GM23338 (cell line): ENCODE measurements at regions not wholly inside any gene's neighbourhood (a gene's known extent, or its start where the extent isn't known, plus 50 kb on each side); places are given as distances from the start of the nearest gene placed in this dataset.

Experiments used
- ATAC-seq: fragments of 200-7000 bp; cut with Tn5 transposase; 3 replicates; pipeline ENCODE4 v1.9.1; 2020
- DNase-seq: peaks from one replicate; pipeline ENCODE4 v3.0.0-alpha.2; 2015; ENCODE audit warnings: low spot score
- H2AFZ ChIP-seq: fragments of 200-600 bp; sonication (generic); 2 replicates; pipeline ENCODE4 v1.8.0; 2016; ENCODE audit warnings: antibody characterized with exemption, mild to moderate bottlenecking, moderate library complexity
- H3F3A ChIP-seq: fragments of 200-600 bp; sonication (generic); replicated peaks from 2 replicates; pipeline ENCODE4 v1.8.0; 2017; ENCODE audit warnings: antibody characterized with exemption, mixed run types, low read depth
- H3K27ac ChIP-seq: fragments of 200-600 bp; sonication (generic); 2 replicates; pipeline ENCODE4 v1.6.1; 2016; ENCODE audit warnings: low read depth
- H3K27me3 ChIP-seq: fragments of 200-600 bp; sonication (generic); 2 replicates; pipeline ENCODE4 v1.8.0; 2016; ENCODE audit warnings: mild to moderate bottlenecking, mixed run types, moderate library complexity; ENCODE audit not compliant: insufficient read depth
- H3K36me3 ChIP-seq: fragments of 200-600 bp; sonication (generic); 2 replicates; pipeline ENCODE4 v1.8.0; 2016; ENCODE audit warnings: mild to moderate bottlenecking; ENCODE audit not compliant: insufficient read depth
- H3K4me1 ChIP-seq: fragments of 200-600 bp; sonication (generic); 2 replicates; pipeline ENCODE4 v1.8.0; 2016; ENCODE audit warnings: mild to moderate bottlenecking, moderate library complexity; ENCODE audit not compliant: insufficient read depth
- H3K4me2 ChIP-seq: fragments of 200-600 bp; sonication (generic); 2 replicates; pipeline ENCODE4 v1.7.1; 2017; ENCODE audit warnings: mixed run types
- H3K4me3 ChIP-seq: fragments of 200-600 bp; sonication (generic); 2 replicates; pipeline ENCODE4 v1.6.1; 2016; ENCODE audit warnings: mixed run types
- H3K79me2 ChIP-seq: fragments of 200-600 bp; sonication (generic); replicated peaks from 2 replicates; pipeline ENCODE4 v1.8.0; 2017; ENCODE audit warnings: mild to moderate bottlenecking; ENCODE audit not compliant: insufficient read depth
- H3K9me2 ChIP-seq: fragments of 200-600 bp; sonication (generic); 2 replicates; pipeline ENCODE4 v1.8.0; 2017; ENCODE audit not compliant: insufficient read depth
- H4K20me1 ChIP-seq: fragments of 200-600 bp; sonication (generic); replicated peaks from 2 replicates; pipeline ENCODE4 v1.8.0; 2017; ENCODE audit warnings: mild to moderate bottlenecking; ENCODE audit not compliant: insufficient read depth
- H3K27ac Mint-ChIP-seq: 2 replicates; pipeline ENCODE4 v1.8.0; 2020; ENCODE audit warnings: inconsistent platforms, mild to moderate bottlenecking, moderate library complexity, mixed read lengths
- H3K27me3 Mint-ChIP-seq: 3 replicates; pipeline ENCODE4 v1.8.0; 2022; ENCODE audit warnings: low read depth, mild to moderate bottlenecking, moderate library complexity, mixed read lengths, inconsistent platforms; ENCODE audit not compliant: insufficient read depth, poor library complexity
- H3K36me3 Mint-ChIP-seq: 3 replicates; pipeline ENCODE4 v1.8.0; 2021; ENCODE audit warnings: low read depth, mild to moderate bottlenecking, inconsistent platforms, moderate library complexity, mixed read lengths
- H3K4me1 Mint-ChIP-seq: 3 replicates; pipeline ENCODE4 v1.8.0; 2020; ENCODE audit warnings: mild to moderate bottlenecking, inconsistent platforms, mixed read lengths
- H3K4me3 Mint-ChIP-seq: 3 replicates; pipeline ENCODE4 v1.8.0; 2021; ENCODE audit warnings: moderate library complexity, mild to moderate bottlenecking, inconsistent platforms, mixed read lengths
- H3K9me3 Mint-ChIP-seq: 3 replicates; pipeline ENCODE4 v1.8.0; 2020; ENCODE audit warnings: moderate library complexity, mild to moderate bottlenecking, inconsistent platforms, mixed read lengths
- CREB1 ChIP-seq: fragments of 250-450 bp; sonication (Bioruptor Pico); IDR thresholded peaks from 2 replicates; pipeline ENCODE4 v1.5.0; 2020; ENCODE audit warnings: low read depth, mild to moderate bottlenecking, moderate library complexity
- EZH2phosphoT487 ChIP-seq: fragments of 200-600 bp; sonication (generic); IDR thresholded peaks from one replicate; pipeline ENCODE4 v1.8.1; 2018; ENCODE audit warnings: antibody characterized with exemption; ENCODE audit not compliant: unreplicated experiment
- JUNB ChIP-seq: IDR thresholded peaks from one replicate; pipeline ENCODE4 v1.6.1; 2016; ENCODE audit warnings: antibody characterized with exemption; ENCODE audit not compliant: unreplicated experiment
- NANOG ChIP-seq: IDR thresholded peaks from 2 replicates; pipeline ENCODE4 v1.6.1; 2016; ENCODE audit warnings: antibody characterized with exemption, borderline replicate concordance
- STAT1 ChIP-seq: IDR thresholded peaks from one replicate; pipeline ENCODE4 v1.6.1; 2016; ENCODE audit warnings: antibody characterized with exemption; ENCODE audit not compliant: unreplicated experiment
- ZNF114 ChIP-seq: fragments of 250-450 bp; sonication (Bioruptor Pico); IDR thresholded peaks from 2 replicates; pipeline ENCODE4 v1.5.0; 2020; ENCODE audit warnings: mild to moderate bottlenecking, moderate library complexity
- ZNF331 ChIP-seq: fragments of 250-450 bp; sonication (Bioruptor Pico); IDR thresholded peaks from 2 replicates; pipeline ENCODE4 v1.5.0; 2020; ENCODE audit warnings: low read depth, mild to moderate bottlenecking, moderate library complexity
- TF ChIP-seq, protein P1 (sequence below): fragments of 250-450 bp; sonication (Bioruptor Pico); IDR thresholded peaks from 2 replicates; pipeline ENCODE4 v1.5.0; 2020; ENCODE audit warnings: mild to moderate bottlenecking, moderate library complexity
- TF ChIP-seq, protein P2 (sequence below): IDR thresholded peaks from one replicate; pipeline ENCODE4 v1.6.1; 2018; ENCODE audit warnings: antibody characterized with exemption; ENCODE audit not compliant: unreplicated experiment

DNA sequence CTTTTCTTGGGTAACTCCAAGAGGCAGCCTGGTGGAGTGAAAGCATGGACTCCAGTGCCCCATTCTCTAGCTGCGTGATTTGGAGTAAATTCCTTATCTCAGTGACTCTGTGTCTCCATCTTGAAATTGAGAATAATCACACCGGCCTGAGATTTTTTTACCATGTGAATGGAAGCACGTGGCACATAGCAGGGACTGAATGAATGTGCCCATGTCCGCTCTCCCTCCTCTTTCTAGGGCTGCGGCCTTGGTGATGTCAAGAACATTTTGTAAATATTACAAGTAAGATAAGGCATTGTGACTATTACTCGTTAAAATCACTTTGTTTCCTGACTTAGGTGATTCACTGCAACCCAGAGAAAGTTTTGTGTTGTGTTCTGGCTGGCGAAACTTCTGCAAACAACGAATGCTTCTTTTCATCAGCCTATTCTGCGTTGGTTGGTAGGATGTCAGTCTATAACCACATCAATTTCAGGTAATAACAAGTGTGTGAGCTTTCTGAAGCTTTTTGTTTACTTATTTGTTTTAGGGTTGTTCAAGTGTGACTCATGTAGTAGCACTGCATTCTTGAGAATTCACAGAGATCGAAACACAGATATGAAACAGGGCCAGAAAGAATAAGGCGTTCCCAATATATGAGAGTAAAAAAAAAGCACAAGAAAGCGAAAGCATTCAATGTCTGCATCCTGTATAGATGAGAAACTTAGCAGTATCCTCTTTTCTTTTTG lies 135.7 kb upstream of the SLC45A1 start (continued):
- TF ChIP-seq, protein P1, sequence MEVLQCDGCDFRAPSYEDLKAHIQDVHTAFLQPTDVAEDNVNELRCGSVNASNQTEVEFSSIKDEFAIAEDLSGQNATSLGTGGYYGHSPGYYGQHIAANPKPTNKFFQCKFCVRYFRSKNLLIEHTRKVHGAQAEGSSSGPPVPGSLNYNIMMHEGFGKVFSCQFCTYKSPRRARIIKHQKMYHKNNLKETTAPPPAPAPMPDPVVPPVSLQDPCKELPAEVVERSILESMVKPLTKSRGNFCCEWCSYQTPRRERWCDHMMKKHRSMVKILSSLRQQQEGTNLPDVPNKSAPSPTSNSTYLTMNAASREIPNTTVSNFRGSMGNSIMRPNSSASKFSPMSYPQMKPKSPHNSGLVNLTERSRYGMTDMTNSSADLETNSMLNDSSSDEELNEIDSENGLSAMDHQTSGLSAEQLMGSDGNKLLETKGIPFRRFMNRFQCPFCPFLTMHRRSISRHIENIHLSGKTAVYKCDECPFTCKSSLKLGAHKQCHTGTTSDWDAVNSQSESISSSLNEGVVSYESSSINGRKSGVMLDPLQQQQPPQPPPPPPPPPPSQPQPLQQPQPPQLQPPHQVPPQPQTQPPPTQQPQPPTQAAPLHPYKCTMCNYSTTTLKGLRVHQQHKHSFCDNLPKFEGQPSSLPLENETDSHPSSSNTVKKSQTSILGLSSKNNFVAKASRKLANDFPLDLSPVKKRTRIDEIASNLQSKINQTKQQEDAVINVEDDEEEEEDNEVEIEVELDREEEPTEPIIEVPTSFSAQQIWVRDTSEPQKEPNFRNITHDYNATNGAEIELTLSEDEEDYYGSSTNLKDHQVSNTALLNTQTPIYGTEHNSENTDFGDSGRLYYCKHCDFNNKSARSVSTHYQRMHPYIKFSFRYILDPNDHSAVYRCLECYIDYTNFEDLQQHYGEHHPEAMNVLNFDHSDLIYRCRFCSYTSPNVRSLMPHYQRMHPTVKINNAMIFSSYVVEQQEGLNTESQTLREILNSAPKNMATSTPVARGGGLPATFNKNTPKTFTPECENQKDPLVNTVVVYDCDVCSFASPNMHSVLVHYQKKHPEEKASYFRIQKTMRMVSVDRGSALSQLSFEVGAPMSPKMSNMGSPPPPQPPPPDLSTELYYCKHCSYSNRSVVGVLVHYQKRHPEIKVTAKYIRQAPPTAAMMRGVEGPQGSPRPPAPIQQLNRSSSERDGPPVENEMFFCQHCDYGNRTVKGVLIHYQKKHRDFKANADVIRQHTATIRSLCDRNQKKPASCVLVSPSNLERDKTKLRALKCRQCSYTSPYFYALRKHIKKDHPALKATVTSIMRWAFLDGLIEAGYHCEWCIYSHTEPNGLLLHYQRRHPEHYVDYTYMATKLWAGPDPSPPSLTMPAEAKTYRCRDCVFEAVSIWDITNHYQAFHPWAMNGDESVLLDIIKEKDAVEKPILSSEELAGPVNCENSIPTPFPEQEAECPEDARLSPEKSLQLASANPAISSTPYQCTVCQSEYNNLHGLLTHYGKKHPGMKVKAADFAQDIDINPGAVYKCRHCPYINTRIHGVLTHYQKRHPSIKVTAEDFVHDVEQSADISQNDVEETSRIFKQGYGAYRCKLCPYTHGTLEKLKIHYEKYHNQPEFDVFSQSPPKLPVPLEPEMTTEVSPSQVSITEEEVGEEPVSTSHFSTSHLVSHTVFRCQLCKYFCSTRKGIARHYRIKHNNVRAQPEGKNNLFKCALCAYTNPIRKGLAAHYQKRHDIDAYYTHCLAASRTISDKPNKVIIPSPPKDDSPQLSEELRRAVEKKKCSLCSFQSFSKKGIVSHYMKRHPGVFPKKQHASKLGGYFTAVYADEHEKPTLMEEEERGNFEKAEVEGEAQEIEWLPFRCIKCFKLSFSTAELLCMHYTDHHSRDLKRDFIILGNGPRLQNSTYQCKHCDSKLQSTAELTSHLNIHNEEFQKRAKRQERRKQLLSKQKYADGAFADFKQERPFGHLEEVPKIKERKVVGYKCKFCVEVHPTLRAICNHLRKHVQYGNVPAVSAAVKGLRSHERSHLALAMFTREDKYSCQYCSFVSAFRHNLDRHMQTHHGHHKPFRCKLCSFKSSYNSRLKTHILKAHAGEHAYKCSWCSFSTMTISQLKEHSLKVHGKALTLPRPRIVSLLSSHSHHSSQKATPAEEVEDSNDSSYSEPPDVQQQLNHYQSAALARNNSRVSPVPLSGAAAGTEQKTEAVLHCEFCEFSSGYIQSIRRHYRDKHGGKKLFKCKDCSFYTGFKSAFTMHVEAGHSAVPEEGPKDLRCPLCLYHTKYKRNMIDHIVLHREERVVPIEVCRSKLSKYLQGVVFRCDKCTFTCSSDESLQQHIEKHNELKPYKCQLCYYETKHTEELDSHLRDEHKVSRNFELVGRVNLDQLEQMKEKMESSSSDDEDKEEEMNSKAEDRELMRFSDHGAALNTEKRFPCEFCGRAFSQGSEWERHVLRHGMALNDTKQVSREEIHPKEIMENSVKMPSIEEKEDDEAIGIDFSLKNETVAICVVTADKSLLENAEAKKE = no peak
- TF ChIP-seq ZNF114 (CRISPR knock-in tag) (no peak), CREB1 (no peak), ZNF331 (CRISPR knock-in tag) (no peak), JUNB (no peak)

DNA sequence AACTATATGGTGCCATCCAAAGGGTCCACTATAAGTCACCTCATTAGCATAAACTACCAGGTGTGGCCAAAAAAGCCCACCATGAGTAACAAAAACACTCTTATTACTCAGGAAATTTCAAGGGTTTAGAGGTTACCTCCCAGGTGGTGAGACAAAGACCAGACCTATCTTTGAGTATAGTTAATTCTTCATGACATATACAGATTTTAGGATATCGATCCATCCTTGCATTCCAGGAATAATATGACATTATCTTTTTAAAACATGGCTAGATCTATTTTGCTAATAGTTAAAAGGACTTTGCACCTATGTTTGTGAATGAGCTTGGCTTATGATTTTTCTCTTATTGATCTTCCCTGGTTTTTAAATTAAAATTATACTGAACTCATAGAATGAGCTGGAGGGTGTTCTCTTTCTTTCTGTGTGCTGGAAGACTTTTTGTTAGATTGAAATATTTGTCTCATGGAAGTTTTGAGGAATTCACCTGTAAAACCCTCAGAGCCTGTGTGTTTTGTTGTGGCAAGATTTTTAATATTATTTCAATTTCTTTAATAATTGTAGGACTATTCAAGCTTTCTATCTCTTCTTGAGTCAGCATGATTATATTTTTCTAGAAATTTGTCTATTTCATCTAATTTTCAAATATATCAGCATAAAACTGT lies 138.7 kb upstream of the SLC45A1 start:
- no peaks in the 10 kb centered on the region for H3F3A ChIP-seq
- no peaks in the 10 kb centered on the region for H3K79me2 ChIP-seq
- no peak overlapping the region for H3K27ac Mint-ChIP-seq
- no peaks in the 10 kb centered on the region for H3K36me3 ChIP-seq
- H3K4me1 Mint-ChIP-seq = no peaks in the 10 kb centered on the region; the same call in 1 of the 3 replicates
- no peak for TF ChIP-seq NANOG
- no peak for TF ChIP-seq ZNF331 (CRISPR knock-in tag)
- no peak for TF ChIP-seq JUNB
- TF ChIP-seq STAT1 = no peak
- no peak for TF ChIP-seq ZNF114 (CRISPR knock-in tag)
- TF ChIP-seq, protein P2, sequence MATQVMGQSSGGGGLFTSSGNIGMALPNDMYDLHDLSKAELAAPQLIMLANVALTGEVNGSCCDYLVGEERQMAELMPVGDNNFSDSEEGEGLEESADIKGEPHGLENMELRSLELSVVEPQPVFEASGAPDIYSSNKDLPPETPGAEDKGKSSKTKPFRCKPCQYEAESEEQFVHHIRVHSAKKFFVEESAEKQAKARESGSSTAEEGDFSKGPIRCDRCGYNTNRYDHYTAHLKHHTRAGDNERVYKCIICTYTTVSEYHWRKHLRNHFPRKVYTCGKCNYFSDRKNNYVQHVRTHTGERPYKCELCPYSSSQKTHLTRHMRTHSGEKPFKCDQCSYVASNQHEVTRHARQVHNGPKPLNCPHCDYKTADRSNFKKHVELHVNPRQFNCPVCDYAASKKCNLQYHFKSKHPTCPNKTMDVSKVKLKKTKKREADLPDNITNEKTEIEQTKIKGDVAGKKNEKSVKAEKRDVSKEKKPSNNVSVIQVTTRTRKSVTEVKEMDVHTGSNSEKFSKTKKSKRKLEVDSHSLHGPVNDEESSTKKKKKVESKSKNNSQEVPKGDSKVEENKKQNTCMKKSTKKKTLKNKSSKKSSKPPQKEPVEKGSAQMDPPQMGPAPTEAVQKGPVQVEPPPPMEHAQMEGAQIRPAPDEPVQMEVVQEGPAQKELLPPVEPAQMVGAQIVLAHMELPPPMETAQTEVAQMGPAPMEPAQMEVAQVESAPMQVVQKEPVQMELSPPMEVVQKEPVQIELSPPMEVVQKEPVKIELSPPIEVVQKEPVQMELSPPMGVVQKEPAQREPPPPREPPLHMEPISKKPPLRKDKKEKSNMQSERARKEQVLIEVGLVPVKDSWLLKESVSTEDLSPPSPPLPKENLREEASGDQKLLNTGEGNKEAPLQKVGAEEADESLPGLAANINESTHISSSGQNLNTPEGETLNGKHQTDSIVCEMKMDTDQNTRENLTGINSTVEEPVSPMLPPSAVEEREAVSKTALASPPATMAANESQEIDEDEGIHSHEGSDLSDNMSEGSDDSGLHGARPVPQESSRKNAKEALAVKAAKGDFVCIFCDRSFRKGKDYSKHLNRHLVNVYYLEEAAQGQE = no peak
- no peak for TF ChIP-seq EZH2phosphoT487
- H3K27me3 ChIP-seq = no peaks in the 10 kb centered on the region
- no peak for ATAC-seq
- H3K9me2 ChIP-seq = no peaks in the 10 kb centered on the region
- H2AFZ ChIP-seq = no peak overlapping the region
- H3K27ac ChIP-seq = no peak overlapping the region
- no peak overlapping the region for H3K4me3 ChIP-seq
- H3K4me3 Mint-ChIP-seq = no peak overlapping the region
- H3K9me3 Mint-ChIP-seq = peaks cover 19% of the 10 kb centered on the region
- H3K4me1 ChIP-seq = no peaks in the 10 kb centered on the region
- peaks cover 12% of the 10 kb centered on the region; the same call in 2 of the 3 replicates for H3K36me3 Mint-ChIP-seq
- no peak overlapping the region for H3K4me2 ChIP-seq
- H3K27me3 Mint-ChIP-seq = peaks cover 2% of the 10 kb centered on the region
- DNase-seq = no peak
- no peaks in the 10 kb centered on the region for H4K20me1 ChIP-seq
